Nephron (organoid): ENCODE measurements at regions not wholly inside any gene's neighbourhood (a gene's known extent, or its start where the extent isn't known, plus 50 kb on each side); places are given as distances from the start of the nearest gene placed in this dataset.

Experiments used
- H3K27ac Mint-ChIP-seq, 3 experiments: 2 replicates each; pipeline ENCODE4 v1.8.0; 2020; ENCODE audit warnings: mixed read lengths in 3 of 3, mild to moderate bottlenecking in 2 of 3, moderate library complexity in 1 of 3
- H3K27me3 Mint-ChIP-seq: 2 replicates; pipeline ENCODE4 v1.8.0; 2021; ENCODE audit warnings: low read depth, mild to moderate bottlenecking, moderate library complexity, mixed read lengths
- H3K36me3 Mint-ChIP-seq: 2 replicates; pipeline ENCODE4 v1.8.0; 2020; ENCODE audit warnings: low read depth, mixed read lengths
- H3K4me1 Mint-ChIP-seq: 2 replicates; pipeline ENCODE4 v1.8.0; 2020; ENCODE audit warnings: mixed read lengths
- H3K4me3 Mint-ChIP-seq, 3 experiments: 2 replicates each; pipeline ENCODE4 v1.8.0; 2020; ENCODE audit warnings: mild to moderate bottlenecking in 3 of 3, mixed read lengths in 3 of 3, moderate library complexity in 2 of 3
- H3K9me3 Mint-ChIP-seq: 2 replicates; pipeline ENCODE4 v1.8.0; 2020; ENCODE audit warnings: mixed read lengths
- CTCF ChIP-seq, 3 experiments: fragments of 200-600 bp; sonication (generic); IDR thresholded peaks; one replicate each; pipeline ENCODE4 v1.5.0; 2021; ENCODE audit warnings: antibody characterized with exemption in 3 of 3; ENCODE audit not compliant: unreplicated experiment in 3 of 3

GRCh38 chr2:47272031-47272864 is 95.9 kb upstream of the CALM2 start:
- peaks cover 3% of the 10 kb centered on the region for H3K27me3 Mint-ChIP-seq
- H3K4me3 Mint-ChIP-seq: peak overlapping the region; percentile 68 to 76 (median 76)
- peaks cover 25% of the 10 kb centered on the region for H3K4me1 Mint-ChIP-seq
- no peaks in the 10 kb centered on the region for H3K9me3 Mint-ChIP-seq
- peak; percentile 99 for TF ChIP-seq CTCF (IDR thresholded peaks at IDR 0.05; ENCODE audit: unreplicated experiment in 3 of 3)
- H3K36me3 Mint-ChIP-seq: no peaks in the 10 kb centered on the region
- peak overlapping the region in 2 of 3 experiments; percentile 15 to 68 for H3K27ac Mint-ChIP-seq

- no peaks in the 10 kb centered on the region for H3K36me3 Mint-ChIP-seq
- TF ChIP-seq CTCF (IDR thresholded peaks at IDR 0.05; ENCODE audit: unreplicated experiment in 3 of 3): no peak
- H3K4me1 Mint-ChIP-seq: peaks cover 25% of the 10 kb centered on the region
- H3K27me3 Mint-ChIP-seq: peaks cover 3% of the 10 kb centered on the region
- peak overlapping the region in 2 of 3 experiments; percentile 15 to 68 for H3K27ac Mint-ChIP-seq
- H3K4me3 Mint-ChIP-seq: peak overlapping the region; percentile 1 to 29 (median 15)
- no peaks in the 10 kb centered on the region for H3K9me3 Mint-ChIP-seq
Measured at GRCh38 chr2:47271054-47272000, 95.0 kb upstream of the CALM2 start.

- Mint-ChIP-seq H3K9me3 (no peaks in the 10 kb centered on the region), H3K36me3 (no peaks in the 10 kb centered on the region), H3K4me3 (peak overlapping the region in 2 of 3 experiments; percentile 6 to 12), H3K27ac (peak overlapping the region in 2 of 3 experiments; percentile 18 to 19), H3K4me1 (peaks cover 31% of the 10 kb centered on the region), H3K27me3 (peaks cover 3% of the 10 kb centered on the region)
- TF ChIP-seq CTCF (IDR thresholded peaks at IDR 0.05; ENCODE audit: unreplicated experiment in 3 of 3): no peak
Measured at GRCh38 chr2:47270421-47270820, 94.1 kb upstream of the CALM2 start.

- Mint-ChIP-seq H3K4me1 (peaks cover 31% of the 10 kb centered on the region), H3K27me3 (peaks cover 3% of the 10 kb centered on the region), H3K36me3 (no peaks in the 10 kb centered on the region), H3K9me3 (no peaks in the 10 kb centered on the region), H3K4me3 (no peak overlapping the region), H3K27ac (no peak overlapping the region)
- no peak for TF ChIP-seq CTCF (IDR thresholded peaks at IDR 0.05; ENCODE audit: unreplicated experiment in 3 of 3)
Measured at GRCh38 chr2:47269316-47270232, 93.3 kb upstream of the CALM2 start.

GRCh38 chr2:47267711-47268086 is 91.4 kb upstream of the CALM2 start:
- no peaks in the 10 kb centered on the region for H3K36me3 Mint-ChIP-seq
- peaks cover 17% of the 10 kb centered on the region for H3K4me1 Mint-ChIP-seq
- TF ChIP-seq CTCF (IDR thresholded peaks at IDR 0.05; ENCODE audit: unreplicated experiment in 3 of 3): no peak
- H3K27me3 Mint-ChIP-seq: peaks cover 3% of the 10 kb centered on the region
- H3K27ac Mint-ChIP-seq: no peak overlapping the region
- H3K9me3 Mint-ChIP-seq: no peaks in the 10 kb centered on the region
- no peak overlapping the region for H3K4me3 Mint-ChIP-seq
